ENCODE measurements at regions not wholly inside any gene's neighbourhood (a gene's known extent, or its start where the extent isn't known, plus 50 kb on each side); places are given as distances from the start of the nearest gene placed in this dataset.
A peak's percentile ranks its signal among the peaks of the same experiment; 100 is the strongest.

DNA sequence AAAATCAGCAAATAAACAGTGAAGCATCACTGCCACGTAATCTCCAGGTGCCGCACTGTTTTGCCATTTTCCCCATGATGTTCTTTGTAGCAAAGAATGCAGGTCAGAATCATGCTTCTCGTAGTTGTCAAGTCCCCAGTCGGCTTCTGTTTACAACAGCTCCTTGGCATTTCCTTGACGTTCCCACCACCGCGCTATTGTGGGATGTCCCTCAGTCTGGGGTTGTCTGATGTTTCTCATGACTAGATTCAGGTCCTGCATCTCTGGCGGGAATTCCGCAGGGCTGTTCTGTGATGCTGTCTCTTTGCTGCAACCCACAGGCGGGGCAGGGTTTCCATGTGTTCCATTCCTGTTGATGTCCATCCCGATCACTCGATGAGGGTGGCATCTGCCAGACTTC is 117.9 kb upstream of the SMAD3 start:
- Histone ChIP-seq H3K36me3 (ENCODE audit: control insufficient read depth, insufficient read depth, low read length) (no peaks in the 10 kb centered on the region), H3K4me1 (ENCODE audit: control insufficient read depth, insufficient read depth, low read length) (peaks cover 20% of the 10 kb centered on the region), H3K4me3 (ENCODE audit: low read length) (no peak overlapping the region), H3K27me3 (ENCODE audit: control insufficient read depth, insufficient read depth, low read length) (no peaks in the 10 kb centered on the region), H3K9me3 (ENCODE audit: control insufficient read depth, low read depth, low read length) (no peaks in the 10 kb centered on the region), H3K27ac (ENCODE audit: low read length) (peak overlapping the region; percentile 80)
- DNase-seq = no peak
- no CpG with 5 or more reads among the region's 12 CpGs for WGBS (ENCODE audit: insufficient coverage, low lambda C conversion rate)

DNA sequence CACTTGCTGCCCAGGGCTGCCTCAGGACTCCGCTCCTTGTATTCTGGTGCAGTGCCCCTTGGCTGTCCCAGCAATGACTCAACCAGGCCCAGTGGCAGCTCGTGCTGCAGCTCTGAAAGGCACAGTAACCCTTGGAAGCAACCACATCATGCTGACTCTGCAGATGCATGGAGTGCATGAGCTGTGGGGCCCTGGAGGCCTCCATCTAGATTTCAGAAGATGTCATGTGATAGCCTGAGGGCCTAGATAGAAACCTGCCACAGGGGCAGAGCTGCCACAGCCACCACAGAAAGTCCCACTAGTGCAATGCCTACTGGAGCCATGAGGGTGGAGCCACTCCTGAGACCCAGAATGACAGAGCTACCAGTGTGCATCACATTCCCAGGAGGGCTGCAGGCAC is 117.1 kb upstream of the SMAD3 start:
- no peak overlapping the region for H3K4me3 ChIP-seq (ENCODE audit: low read length)
- H3K27ac ChIP-seq (ENCODE audit: low read length) = peak overlapping the region; percentile 80
- H3K4me1 ChIP-seq (ENCODE audit: control insufficient read depth, insufficient read depth, low read length) = peaks cover 20% of the 10 kb centered on the region
- WGBS (ENCODE audit: insufficient coverage, low lambda C conversion rate) = no CpG with 5 or more reads among the region's 2 CpGs
- H3K9me3 ChIP-seq (ENCODE audit: control insufficient read depth, low read depth, low read length) = no peaks in the 10 kb centered on the region
- no peaks in the 10 kb centered on the region for H3K27me3 ChIP-seq (ENCODE audit: control insufficient read depth, insufficient read depth, low read length)
- DNase-seq = peak; percentile 87 to 88
- no peaks in the 10 kb centered on the region for H3K36me3 ChIP-seq (ENCODE audit: control insufficient read depth, insufficient read depth, low read length)

DNA sequence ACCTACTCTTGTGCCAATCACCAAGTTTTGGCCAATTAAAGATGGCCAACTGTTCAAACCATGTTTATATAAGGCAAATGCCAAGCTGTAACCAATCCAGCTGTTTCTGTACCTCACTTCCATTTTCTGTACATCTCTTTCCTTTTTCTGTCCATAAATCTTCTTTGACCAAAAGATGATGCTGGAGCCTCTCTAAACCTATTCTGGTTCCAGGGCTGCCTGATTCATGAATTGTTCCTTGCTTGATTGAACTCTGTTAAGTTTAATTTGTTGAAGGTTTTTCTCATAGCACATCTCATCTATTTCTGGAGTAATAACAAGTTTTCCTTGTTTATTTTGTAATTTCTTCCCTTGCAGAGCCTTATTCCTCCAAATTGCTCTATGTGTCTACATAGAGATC is 115.3 kb upstream of the SMAD3 start:
- H3K36me3 ChIP-seq (ENCODE audit: control insufficient read depth, insufficient read depth, low read length) = no peaks in the 10 kb centered on the region
- H3K4me1 ChIP-seq (ENCODE audit: control insufficient read depth, insufficient read depth, low read length) = peaks cover 13% of the 10 kb centered on the region
- no peak overlapping the region for H3K4me3 ChIP-seq (ENCODE audit: low read length)
- DNase-seq = no peak
- H3K27ac ChIP-seq (ENCODE audit: low read length) = no peak overlapping the region
- H3K9me3 ChIP-seq (ENCODE audit: control insufficient read depth, low read depth, low read length) = no peaks in the 10 kb centered on the region
- no peaks in the 10 kb centered on the region for H3K27me3 ChIP-seq (ENCODE audit: control insufficient read depth, insufficient read depth, low read length)

- Histone ChIP-seq H3K27ac (ENCODE audit: low read length) (no peak overlapping the region), H3K36me3 (ENCODE audit: control insufficient read depth, insufficient read depth, low read length) (no peaks in the 10 kb centered on the region), H3K4me3 (ENCODE audit: low read length) (no peak overlapping the region), H3K27me3 (ENCODE audit: control insufficient read depth, insufficient read depth, low read length) (no peaks in the 10 kb centered on the region), H3K4me1 (ENCODE audit: control insufficient read depth, insufficient read depth, low read length) (peaks cover 13% of the 10 kb centered on the region), H3K9me3 (ENCODE audit: control insufficient read depth, low read depth, low read length) (no peaks in the 10 kb centered on the region)
- WGBS (ENCODE audit: insufficient coverage, low lambda C conversion rate) = 92% methylated on average over 4 of the region's 6 CpGs
- no peak for DNase-seq
These were observed 113.7 kb upstream of the SMAD3 start for GRCh38 chr15:66951531-66952320.

DNA sequence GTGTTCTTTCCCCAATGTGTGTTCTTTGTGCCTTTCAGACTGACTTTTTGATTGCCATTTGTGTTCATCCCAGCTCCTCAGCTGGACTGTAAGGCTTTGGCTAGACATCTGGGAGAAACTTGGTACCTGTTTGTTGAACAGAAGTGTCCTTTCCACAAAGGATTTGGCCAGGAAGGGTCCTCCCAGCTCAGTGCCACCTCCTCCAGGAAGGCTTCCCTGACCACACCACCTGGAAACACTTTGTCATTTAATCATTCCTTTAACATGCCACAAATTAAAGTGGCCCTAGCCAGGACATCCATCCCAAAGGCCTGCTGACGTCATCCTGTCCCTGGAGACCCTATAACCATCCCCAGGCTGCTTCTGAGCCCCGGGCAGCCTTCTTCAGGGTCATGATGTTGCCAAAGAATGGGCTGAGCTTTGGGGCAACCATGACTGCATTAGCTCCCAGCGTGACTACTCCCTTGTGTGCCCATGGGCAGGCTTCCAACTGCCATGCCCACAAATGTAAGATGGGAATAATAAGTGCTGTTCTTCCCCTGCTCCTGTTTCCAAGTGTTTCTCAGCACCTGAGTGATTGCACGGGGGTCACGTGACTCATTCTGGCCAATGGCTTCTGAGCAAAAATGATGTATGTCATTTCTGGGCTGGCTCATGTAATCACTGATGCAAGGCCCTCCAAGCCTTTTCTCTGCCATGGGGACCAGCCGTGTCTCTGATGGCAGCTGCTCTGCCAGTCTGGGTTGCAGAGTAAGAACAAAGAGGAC is 112.5 kb upstream of the SMAD3 start:
- H3K27ac ChIP-seq (ENCODE audit: low read length) = no peak overlapping the region
- no peaks in the 10 kb centered on the region for H3K27me3 ChIP-seq (ENCODE audit: control insufficient read depth, insufficient read depth, low read length)
- no peak overlapping the region for H3K4me3 ChIP-seq (ENCODE audit: low read length)
- H3K36me3 ChIP-seq (ENCODE audit: control insufficient read depth, insufficient read depth, low read length) = no peaks in the 10 kb centered on the region
- no peaks in the 10 kb centered on the region for H3K9me3 ChIP-seq (ENCODE audit: control insufficient read depth, low read depth, low read length)
- H3K4me1 ChIP-seq (ENCODE audit: control insufficient read depth, insufficient read depth, low read length) = peaks cover 6% of the 10 kb centered on the region
- WGBS (ENCODE audit: insufficient coverage, low lambda C conversion rate) = no CpG with 5 or more reads among the region's 6 CpGs
- DNase-seq = no peak

GRCh38 chr15:66953523-66954229 is 111.7 kb upstream of the SMAD3 start:
- no peak for DNase-seq
- Histone ChIP-seq H3K27ac (ENCODE audit: low read length) (no peak overlapping the region), H3K27me3 (ENCODE audit: control insufficient read depth, insufficient read depth, low read length) (no peaks in the 10 kb centered on the region), H3K4me1 (ENCODE audit: control insufficient read depth, insufficient read depth, low read length) (peaks cover under 1% of the 10 kb centered on the region), H3K36me3 (ENCODE audit: control insufficient read depth, insufficient read depth, low read length) (no peaks in the 10 kb centered on the region), H3K9me3 (ENCODE audit: control insufficient read depth, low read depth, low read length) (no peaks in the 10 kb centered on the region), H3K4me3 (ENCODE audit: low read length) (no peak overlapping the region)
- no CpG with 5 or more reads among the region's 11 CpGs for WGBS (ENCODE audit: insufficient coverage, low lambda C conversion rate)

- no peak overlapping the region for H3K27ac ChIP-seq (ENCODE audit: low read length)
- no peaks in the 10 kb centered on the region for H3K4me1 ChIP-seq (ENCODE audit: control insufficient read depth, insufficient read depth, low read length)
- WGBS (ENCODE audit: insufficient coverage, low lambda C conversion rate) = no CpG with 5 or more reads among the region's 6 CpGs
- H3K27me3 ChIP-seq (ENCODE audit: control insufficient read depth, insufficient read depth, low read length) = no peaks in the 10 kb centered on the region
- H3K9me3 ChIP-seq (ENCODE audit: control insufficient read depth, low read depth, low read length) = no peaks in the 10 kb centered on the region
- DNase-seq = no peak
- H3K36me3 ChIP-seq (ENCODE audit: control insufficient read depth, insufficient read depth, low read length) = no peaks in the 10 kb centered on the region
- no peak overlapping the region for H3K4me3 ChIP-seq (ENCODE audit: low read length)
These were observed 110.8 kb upstream of the SMAD3 start for GRCh38 chr15:66954601-66955000.

GRCh38 chr15:66955001-66955516 is 110.3 kb upstream of the SMAD3 start:
- no peaks in the 10 kb centered on the region for H3K27me3 ChIP-seq (ENCODE audit: control insufficient read depth, insufficient read depth, low read length)
- no peak overlapping the region for H3K27ac ChIP-seq (ENCODE audit: low read length)
- H3K4me1 ChIP-seq (ENCODE audit: control insufficient read depth, insufficient read depth, low read length) = no peaks in the 10 kb centered on the region
- H3K9me3 ChIP-seq (ENCODE audit: control insufficient read depth, low read depth, low read length) = no peaks in the 10 kb centered on the region
- no CpG with 5 or more reads among the region's 4 CpGs for WGBS (ENCODE audit: insufficient coverage, low lambda C conversion rate)
- H3K4me3 ChIP-seq (ENCODE audit: low read length) = no peak overlapping the region
- H3K36me3 ChIP-seq (ENCODE audit: control insufficient read depth, insufficient read depth, low read length) = no peaks in the 10 kb centered on the region
- DNase-seq = no peak

DNA sequence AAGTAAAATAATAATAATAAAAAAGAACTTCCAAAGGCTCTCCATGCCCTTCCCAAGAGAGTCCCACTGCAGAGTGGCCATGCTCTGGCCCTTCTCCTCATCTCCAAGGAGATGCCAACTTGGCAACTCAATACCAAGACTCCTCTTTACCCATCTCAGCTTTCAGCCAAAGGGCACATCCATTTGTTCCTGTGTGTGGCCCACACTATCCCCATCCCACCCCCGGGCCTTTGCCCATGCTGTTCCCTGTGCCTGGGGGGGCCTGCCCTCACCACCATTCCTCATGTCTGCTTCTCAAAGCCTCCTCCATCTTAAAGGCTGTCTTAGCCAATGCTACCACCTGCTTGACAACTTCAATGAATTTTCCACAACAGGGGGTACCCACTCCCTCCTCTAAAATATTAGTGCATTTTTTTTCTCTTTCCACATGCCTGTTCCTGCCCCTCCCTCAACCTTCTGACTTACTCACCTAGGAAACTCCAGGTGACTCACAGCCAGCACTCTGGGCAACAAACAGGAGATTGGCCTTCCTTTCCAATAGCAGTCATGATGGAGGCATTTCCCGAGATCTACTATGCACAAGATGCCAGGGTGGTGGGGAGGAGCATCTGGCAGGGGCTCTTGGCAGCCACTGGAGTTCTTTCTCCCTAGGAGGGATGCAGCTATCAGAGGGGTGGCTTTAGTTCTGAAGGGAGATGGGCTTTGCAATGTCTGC is 109.4 kb upstream of the SMAD3 start:
- no CpG with 5 or more reads among the region's 2 CpGs for WGBS (ENCODE audit: insufficient coverage, low lambda C conversion rate)
- Histone ChIP-seq H3K36me3 (ENCODE audit: control insufficient read depth, insufficient read depth, low read length) (no peaks in the 10 kb centered on the region), H3K27ac (ENCODE audit: low read length) (no peak overlapping the region), H3K4me3 (ENCODE audit: low read length) (no peak overlapping the region), H3K27me3 (ENCODE audit: control insufficient read depth, insufficient read depth, low read length) (no peaks in the 10 kb centered on the region), H3K9me3 (ENCODE audit: control insufficient read depth, low read depth, low read length) (no peaks in the 10 kb centered on the region), H3K4me1 (ENCODE audit: control insufficient read depth, insufficient read depth, low read length) (no peaks in the 10 kb centered on the region)
- no peak for DNase-seq

Data from large intestine (tissue), 3 donors.